Left ventricle myocardium inferior (tissue), 1 donor: ENCODE measurements at regions not wholly inside any gene's neighbourhood (a gene's known extent, or its start where the extent isn't known, plus 50 kb on each side); places are given as distances from the start of the nearest gene placed in this dataset.

Experiments
- DNase-seq: peaks from one replicate; pipeline ENCODE4 v3.0.0-alpha.2; 2020
- H3K27ac ChIP-seq: fragments of 200-600 bp; replicated peaks from 2 replicates; pipeline ENCODE4 v1.8.0; 2021
- H3K27me3 ChIP-seq: fragments of 200-600 bp; 2 replicates; pipeline ENCODE4 v1.8.0; 2021; ENCODE audit warnings: low read depth
- H3K36me3 ChIP-seq: fragments of 200-600 bp; 2 replicates; pipeline ENCODE4 v1.8.0; 2021
- H3K4me1 ChIP-seq: fragments of 200-600 bp; 2 replicates; pipeline ENCODE4 v1.8.0; 2021
- H3K4me3 ChIP-seq: fragments of 200-600 bp; 2 replicates; pipeline ENCODE4 v1.8.0; 2021; ENCODE audit warnings: mild to moderate bottlenecking, moderate library complexity
- H3K9me3 ChIP-seq: fragments of 200-600 bp; replicated peaks from 2 replicates; pipeline ENCODE4 v1.8.0; 2021
- intact Hi-C: fragments of 100-400 bp; cut with micrococcal nuclease; formaldehyde crosslinking; loops from one replicate; pipeline ENCODE4 v1.11.0; 2022
- TF ChIP-seq, protein P1 (sequence below): fragments of 200-600 bp; IDR thresholded peaks from 2 replicates; pipeline ENCODE4 v1.8.0; 2021; ENCODE audit warnings: antibody characterized with exemption, mild to moderate bottlenecking, borderline replicate concordance
- donor health status: DM: no; HTN: yes; CAD: no; lungs with severe emphysema.

DNA sequence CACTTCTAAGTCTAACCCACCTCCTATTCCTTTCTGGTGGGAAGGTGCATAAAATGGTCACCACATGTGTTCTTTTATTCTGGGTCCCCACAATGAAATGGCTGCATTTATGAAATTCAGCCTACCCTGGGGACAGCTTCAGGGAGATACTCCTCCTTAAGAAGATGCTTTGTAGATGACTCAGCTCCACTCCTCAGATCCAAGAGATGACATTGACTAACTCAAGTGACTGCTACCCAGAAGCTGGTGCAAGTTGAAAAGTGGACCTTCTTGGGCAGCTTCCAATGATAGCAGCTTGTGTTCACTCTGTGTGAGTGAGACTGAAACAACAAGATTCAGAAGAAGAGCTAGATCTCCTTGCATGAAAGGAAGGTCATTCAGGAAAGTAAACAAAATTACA is 113.4 kb downstream of the SCP2D1 start:
- H3K27me3 ChIP-seq, result no peaks in the 10 kb centered on the region
- TF ChIP-seq, protein P1, sequence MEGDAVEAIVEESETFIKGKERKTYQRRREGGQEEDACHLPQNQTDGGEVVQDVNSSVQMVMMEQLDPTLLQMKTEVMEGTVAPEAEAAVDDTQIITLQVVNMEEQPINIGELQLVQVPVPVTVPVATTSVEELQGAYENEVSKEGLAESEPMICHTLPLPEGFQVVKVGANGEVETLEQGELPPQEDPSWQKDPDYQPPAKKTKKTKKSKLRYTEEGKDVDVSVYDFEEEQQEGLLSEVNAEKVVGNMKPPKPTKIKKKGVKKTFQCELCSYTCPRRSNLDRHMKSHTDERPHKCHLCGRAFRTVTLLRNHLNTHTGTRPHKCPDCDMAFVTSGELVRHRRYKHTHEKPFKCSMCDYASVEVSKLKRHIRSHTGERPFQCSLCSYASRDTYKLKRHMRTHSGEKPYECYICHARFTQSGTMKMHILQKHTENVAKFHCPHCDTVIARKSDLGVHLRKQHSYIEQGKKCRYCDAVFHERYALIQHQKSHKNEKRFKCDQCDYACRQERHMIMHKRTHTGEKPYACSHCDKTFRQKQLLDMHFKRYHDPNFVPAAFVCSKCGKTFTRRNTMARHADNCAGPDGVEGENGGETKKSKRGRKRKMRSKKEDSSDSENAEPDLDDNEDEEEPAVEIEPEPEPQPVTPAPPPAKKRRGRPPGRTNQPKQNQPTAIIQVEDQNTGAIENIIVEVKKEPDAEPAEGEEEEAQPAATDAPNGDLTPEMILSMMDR, result no peak
- no peaks in the 10 kb centered on the region for H3K4me1 ChIP-seq
- intact Hi-C loops, result no loop called here
- no peak overlapping the region for H3K4me3 ChIP-seq
- no peak for DNase-seq
- no peak overlapping the region for H3K27ac ChIP-seq
- H3K36me3 ChIP-seq, result no peaks in the 10 kb centered on the region
- peaks cover 3% of the 10 kb centered on the region for H3K9me3 ChIP-seq

DNA sequence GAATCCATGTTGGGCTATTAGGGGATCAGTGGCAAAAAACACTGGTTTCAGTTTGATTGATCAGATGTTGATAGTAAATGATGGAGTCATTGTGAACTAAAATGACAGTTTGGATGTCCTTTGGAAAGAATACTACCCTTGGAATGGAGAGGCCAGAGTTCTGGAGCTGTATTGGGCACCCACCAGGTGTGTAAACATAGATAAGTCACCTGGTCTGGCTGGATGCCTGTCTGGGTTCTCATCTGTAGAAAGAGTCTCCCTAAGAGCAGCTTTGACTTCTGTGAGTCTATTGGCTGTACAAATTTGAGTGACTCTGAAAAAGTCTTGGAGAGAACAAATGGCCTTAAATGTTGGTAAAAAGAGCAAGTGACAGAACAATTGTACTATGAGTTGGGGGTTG is 115.0 kb downstream of the SCP2D1 start:
- Histone ChIP-seq H3K36me3 (no peaks in the 10 kb centered on the region), H3K27ac (no peak overlapping the region), H3K9me3 (peaks cover 17% of the 10 kb centered on the region), H3K4me3 (no peak overlapping the region), H3K27me3 (no peaks in the 10 kb centered on the region), H3K4me1 (no peaks in the 10 kb centered on the region)
- DNase-seq, result no peak
- intact Hi-C loops, result no loop called here
- TF ChIP-seq, protein P1, result no peak

DNA sequence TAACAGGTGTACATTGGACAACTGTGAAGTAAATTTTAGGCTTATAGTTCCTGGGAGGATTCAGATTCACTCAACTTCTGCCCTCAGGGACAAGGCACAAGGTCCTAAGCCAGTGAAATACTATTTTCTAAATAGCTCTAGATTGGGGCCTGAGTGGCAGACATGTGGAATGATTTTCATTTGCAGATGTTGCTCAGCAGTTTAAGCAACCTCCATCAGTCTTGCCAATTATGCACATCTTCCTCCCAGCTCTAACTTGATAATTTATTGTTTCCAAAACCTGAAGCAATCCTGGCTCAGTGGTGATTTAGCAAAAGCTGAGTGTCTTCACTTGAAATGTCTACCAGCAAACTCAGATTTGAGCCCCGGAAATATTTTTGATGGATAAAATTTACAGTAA is 116.2 kb downstream of the SCP2D1 start:
- H3K27me3 ChIP-seq, result no peaks in the 10 kb centered on the region
- intact Hi-C loops, result no loop called here
- TF ChIP-seq, protein P1, result no peak
- H3K9me3 ChIP-seq, result peaks cover 24% of the 10 kb centered on the region
- DNase-seq, result no peak
- H3K27ac ChIP-seq, result no peak overlapping the region
- H3K4me1 ChIP-seq, result no peaks in the 10 kb centered on the region
- H3K36me3 ChIP-seq, result no peaks in the 10 kb centered on the region
- H3K4me3 ChIP-seq, result no peak overlapping the region

DNA sequence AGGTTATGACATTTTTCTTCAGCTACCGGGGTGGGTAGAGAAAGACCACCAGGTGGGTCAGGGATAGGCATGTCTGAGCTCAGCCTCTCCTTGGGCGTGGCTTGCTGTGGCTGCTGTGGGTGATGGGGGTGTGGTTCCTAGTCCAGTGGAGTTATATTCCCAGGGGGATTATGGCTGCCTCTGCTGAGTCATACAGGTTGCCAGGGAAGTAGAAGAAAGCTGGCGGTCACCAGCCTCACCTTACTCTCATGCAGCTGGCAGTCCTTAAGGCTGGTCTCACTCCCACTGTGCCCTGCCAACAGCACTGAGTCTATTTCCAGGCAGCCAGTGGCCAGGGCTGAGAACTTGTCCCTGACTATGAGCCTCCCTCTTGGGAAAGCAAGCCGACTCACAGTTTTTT is 130.0 kb downstream of the SCP2D1 start:
- TF ChIP-seq, protein P1, result no peak
- DNase-seq, result no peak
- Histone ChIP-seq H3K36me3 (no peaks in the 10 kb centered on the region), H3K9me3 (peaks cover 16% of the 10 kb centered on the region), H3K4me3 (no peak overlapping the region), H3K27me3 (no peaks in the 10 kb centered on the region), H3K27ac (no peak overlapping the region), H3K4me1 (no peaks in the 10 kb centered on the region)
- intact Hi-C loops, result no loop called here

DNA sequence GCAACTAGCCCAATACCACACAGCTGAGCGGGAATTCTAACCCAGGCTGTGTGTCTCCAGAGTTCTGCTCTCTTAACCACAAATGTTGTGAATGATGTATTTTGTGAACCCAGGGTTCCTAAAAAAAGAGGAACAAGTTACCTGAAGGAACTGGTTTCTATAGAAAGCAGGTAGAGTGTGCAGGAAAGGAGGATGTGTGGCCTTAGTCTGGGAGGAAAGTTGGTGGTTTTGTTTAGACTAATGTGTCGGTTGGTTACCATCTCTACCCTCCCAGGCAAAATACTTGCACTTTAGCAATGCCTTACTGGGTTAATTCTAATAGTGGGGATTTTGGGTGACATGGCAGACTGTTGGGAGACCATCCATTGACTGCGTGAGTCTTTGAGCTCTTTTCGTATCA is 143.3 kb downstream of the SCP2D1 start:
- DNase-seq, result no peak
- no peaks in the 10 kb centered on the region for H3K36me3 ChIP-seq
- intact Hi-C loops, result no loop called here
- H3K9me3 ChIP-seq, result peaks cover 10% of the 10 kb centered on the region
- no peaks in the 10 kb centered on the region for H3K4me1 ChIP-seq
- H3K27ac ChIP-seq, result no peak overlapping the region
- H3K4me3 ChIP-seq, result no peak overlapping the region
- TF ChIP-seq, protein P1, result no peak
- H3K27me3 ChIP-seq, result no peaks in the 10 kb centered on the region

DNA sequence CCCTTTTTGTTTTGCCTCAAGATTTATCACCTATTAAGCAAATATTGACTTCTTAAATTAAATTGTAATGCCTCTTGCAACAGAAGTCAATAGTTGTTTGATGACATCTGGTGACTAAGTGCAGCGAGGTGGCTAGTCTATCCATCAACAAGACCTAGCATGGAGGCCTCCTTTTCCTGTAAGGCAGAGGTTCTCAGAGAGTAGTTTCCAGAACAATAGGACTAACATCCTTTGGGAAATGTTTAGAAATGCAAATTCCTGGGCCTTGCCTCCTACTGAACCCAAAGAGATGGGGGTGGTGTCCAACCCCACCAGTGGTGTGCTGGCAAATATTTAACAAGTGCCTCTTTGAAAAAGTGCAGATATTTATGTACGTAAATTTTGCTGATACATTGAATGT is 143.7 kb downstream of the SCP2D1 start:
- Histone ChIP-seq H3K27me3 (no peaks in the 10 kb centered on the region), H3K4me3 (no peak overlapping the region), H3K27ac (no peak overlapping the region), H3K9me3 (peaks cover 10% of the 10 kb centered on the region), H3K36me3 (no peaks in the 10 kb centered on the region), H3K4me1 (no peaks in the 10 kb centered on the region)
- intact Hi-C loops, result no loop called here
- DNase-seq, result no peak
- TF ChIP-seq, protein P1, result no peak
